Spleen (tissue), 7 donors: ENCODE measurements at regions not wholly inside any gene's neighbourhood (a gene's known extent, or its start where the extent isn't known, plus 50 kb on each side); places are given as distances from the start of the nearest gene placed in this dataset.

ENCODE experiments used
- CTCF ChIP-seq, 11 experiments: fragments of 200-600 bp in 7 of 11; fragments of 450-650 bp in 4 of 11; sonication (generic) in 4 of 11; IDR thresholded peaks in 8 of 11; conservative IDR thresholded peaks in 3 of 11; 1 replicate in 7 of 11; 2 replicates in 4 of 11; pipeline versions ENCODE4 v1.4.0 to v1.8.0; 2016 to 2021; ENCODE audit warnings: antibody characterized with exemption in 11 of 11, inconsistent platforms in 4 of 11, mild to moderate bottlenecking in 1 of 11
- POLR2A ChIP-seq, 3 donors: fragments of 450-650 bp; IDR thresholded peaks; one replicate each; pipeline ENCODE4 v1.5.1; 2017; ENCODE audit warnings: antibody characterized with exemption in 3 of 3, mild to moderate bottlenecking in 1 of 3
- POLR2AphosphoS5 ChIP-seq, 3 donors: sonication (generic); formaldehyde crosslinking; IDR thresholded peaks; one replicate each; pipeline ENCODE4 v1.5.1; 2017; ENCODE audit warnings: antibody characterized with exemption in 3 of 3
- donor health status: DM: no; HTN: no; CAD: no; lungs with moderate emphysema.
- donor health status: DM: no; HTN: no; CAD: no.
- donor health status: DM: no; HTN: no; CAD: no.

GRCh38 chr4:117575850-117576249, 458.4 kb upstream of the NDST3 start:
- TF ChIP-seq POLR2A (IDR thresholded peaks at IDR 0.05) (no peak), CTCF (IDR thresholded peaks at IDR 0.05 in 8 of 11, conservative IDR thresholded peaks at IDR 0.05 in 3 of 11) (no peak), POLR2AphosphoS5 (IDR thresholded peaks at IDR 0.05) (no peak)
